ENCODE measurements at regions not wholly inside any gene's neighbourhood (a gene's known extent, or its start where the extent isn't known, plus 50 kb on each side); places are given as distances from the start of the nearest gene placed in this dataset.

GRCh38 chrX:39654183-39654925 is 443.4 kb downstream of the BCOR start:
- no peaks in the 10 kb centered on the region for H3K4me1 ChIP-seq (ENCODE audit: control insufficient read depth, insufficient read depth, low read length)
- H3K27me3 ChIP-seq (ENCODE audit: control insufficient read depth in 1 of 2, insufficient read depth in 2 of 2, low read length in 2 of 2) = peaks cover 0 to 22% of the 10 kb centered on the region in 2 donors
- no peaks in the 10 kb centered on the region for H3K36me3 ChIP-seq (ENCODE audit: control insufficient read depth in 2 of 2, insufficient read depth in 2 of 2, low read length in 2 of 2)
- no peak overlapping the region for H3K9ac ChIP-seq (ENCODE audit: low read length in 2 of 2)
- H3K9me3 ChIP-seq (ENCODE audit: control insufficient read depth in 2 of 2, low read length in 2 of 2) = no peaks in the 10 kb centered on the region
- no peak overlapping the region for H3K4me3 ChIP-seq (ENCODE audit: low read length in 2 of 2)
- no peak overlapping the region for H3K27ac ChIP-seq (ENCODE audit: low read length)

- no peaks in the 10 kb centered on the region for H3K4me1 ChIP-seq (ENCODE audit: control insufficient read depth, insufficient read depth, low read length)
- H3K36me3 ChIP-seq (ENCODE audit: control insufficient read depth in 2 of 2, insufficient read depth in 2 of 2, low read length in 2 of 2) = no peaks in the 10 kb centered on the region
- H3K9ac ChIP-seq (ENCODE audit: low read length in 2 of 2) = no peak overlapping the region
- H3K9me3 ChIP-seq (ENCODE audit: control insufficient read depth in 2 of 2, low read length in 2 of 2) = no peaks in the 10 kb centered on the region
- no peak overlapping the region for H3K4me3 ChIP-seq (ENCODE audit: low read length in 2 of 2)
- H3K27ac ChIP-seq (ENCODE audit: low read length) = no peak overlapping the region
- H3K27me3 ChIP-seq (ENCODE audit: control insufficient read depth in 1 of 2, insufficient read depth in 2 of 2, low read length in 2 of 2) = peaks cover 0 to 19% of the 10 kb centered on the region in 2 donors
Observed at GRCh38 chrX:39654952-39655351, 442.8 kb downstream of the BCOR start.

- no peak overlapping the region for H3K27ac ChIP-seq (ENCODE audit: low read length)
- H3K9me3 ChIP-seq (ENCODE audit: control insufficient read depth in 2 of 2, low read length in 2 of 2) = no peaks in the 10 kb centered on the region
- H3K27me3 ChIP-seq (ENCODE audit: control insufficient read depth in 1 of 2, insufficient read depth in 2 of 2, low read length in 2 of 2) = no peaks in the 10 kb centered on the region
- H3K4me1 ChIP-seq (ENCODE audit: control insufficient read depth, insufficient read depth, low read length) = no peaks in the 10 kb centered on the region
- H3K9ac ChIP-seq (ENCODE audit: low read length in 2 of 2) = no peak overlapping the region
- no peak overlapping the region for H3K4me3 ChIP-seq (ENCODE audit: low read length in 2 of 2)
- no peaks in the 10 kb centered on the region for H3K36me3 ChIP-seq (ENCODE audit: control insufficient read depth in 2 of 2, insufficient read depth in 2 of 2, low read length in 2 of 2)
Observed at GRCh38 chrX:39661116-39661907, 436.4 kb downstream of the BCOR start.

GRCh38 chrX:39665830-39666518 is 431.8 kb downstream of the BCOR start:
- peaks cover 0 to 6% of the 10 kb centered on the region in 2 donors for H3K27me3 ChIP-seq (ENCODE audit: control insufficient read depth in 1 of 2, insufficient read depth in 2 of 2, low read length in 2 of 2)
- H3K4me1 ChIP-seq (ENCODE audit: control insufficient read depth, insufficient read depth, low read length) = no peaks in the 10 kb centered on the region
- no peak overlapping the region for H3K9ac ChIP-seq (ENCODE audit: low read length in 2 of 2)
- H3K4me3 ChIP-seq (ENCODE audit: low read length in 2 of 2) = no peak overlapping the region
- no peaks in the 10 kb centered on the region for H3K9me3 ChIP-seq (ENCODE audit: control insufficient read depth in 2 of 2, low read length in 2 of 2)
- no peak overlapping the region for H3K27ac ChIP-seq (ENCODE audit: low read length)
- no peaks in the 10 kb centered on the region for H3K36me3 ChIP-seq (ENCODE audit: control insufficient read depth in 2 of 2, insufficient read depth in 2 of 2, low read length in 2 of 2)

- no peaks in the 10 kb centered on the region for H3K4me1 ChIP-seq (ENCODE audit: control insufficient read depth, insufficient read depth, low read length)
- H3K27me3 ChIP-seq (ENCODE audit: control insufficient read depth in 1 of 2, insufficient read depth in 2 of 2, low read length in 2 of 2) = peaks cover 0 to 11% of the 10 kb centered on the region in 2 donors
- H3K4me3 ChIP-seq (ENCODE audit: low read length in 2 of 2) = no peak overlapping the region
- H3K9ac ChIP-seq (ENCODE audit: low read length in 2 of 2) = no peak overlapping the region
- H3K27ac ChIP-seq (ENCODE audit: low read length) = no peak overlapping the region
- H3K36me3 ChIP-seq (ENCODE audit: control insufficient read depth in 2 of 2, insufficient read depth in 2 of 2, low read length in 2 of 2) = no peaks in the 10 kb centered on the region
- H3K9me3 ChIP-seq (ENCODE audit: control insufficient read depth in 2 of 2, low read length in 2 of 2) = no peaks in the 10 kb centered on the region
Observed at GRCh38 chrX:39667191-39667590, 430.6 kb downstream of the BCOR start.

GRCh38 chrX:39667736-39668482 is 429.8 kb downstream of the BCOR start:
- Histone ChIP-seq H3K36me3 (ENCODE audit: control insufficient read depth in 2 of 2, insufficient read depth in 2 of 2, low read length in 2 of 2) (no peaks in the 10 kb centered on the region), H3K27ac (ENCODE audit: low read length) (no peak overlapping the region), H3K4me1 (ENCODE audit: control insufficient read depth, insufficient read depth, low read length) (no peaks in the 10 kb centered on the region), H3K4me3 (ENCODE audit: low read length in 2 of 2) (no peak overlapping the region), H3K9me3 (ENCODE audit: control insufficient read depth in 2 of 2, low read length in 2 of 2) (no peaks in the 10 kb centered on the region), H3K27me3 (ENCODE audit: control insufficient read depth in 1 of 2, insufficient read depth in 2 of 2, low read length in 2 of 2) (peaks cover 0 to 11% of the 10 kb centered on the region in 2 donors), H3K9ac (ENCODE audit: low read length in 2 of 2) (no peak overlapping the region)

GRCh38 chrX:39669668-39670067 is 428.1 kb downstream of the BCOR start:
- H3K9ac ChIP-seq (ENCODE audit: low read length in 2 of 2) = no peak overlapping the region

GRCh38 chrX:39670281-39670680 is 427.5 kb downstream of the BCOR start:
- no peaks in the 10 kb centered on the region for H3K9me3 ChIP-seq (ENCODE audit: control insufficient read depth in 2 of 2, low read length in 2 of 2)
- H3K9ac ChIP-seq (ENCODE audit: low read length in 2 of 2) = no peak overlapping the region
- no peak overlapping the region for H3K27ac ChIP-seq (ENCODE audit: low read length)
- H3K36me3 ChIP-seq (ENCODE audit: control insufficient read depth in 2 of 2, insufficient read depth in 2 of 2, low read length in 2 of 2) = no peaks in the 10 kb centered on the region
- peaks cover 0 to 17% of the 10 kb centered on the region in 2 donors for H3K27me3 ChIP-seq (ENCODE audit: control insufficient read depth in 1 of 2, insufficient read depth in 2 of 2, low read length in 2 of 2)
- H3K4me3 ChIP-seq (ENCODE audit: low read length in 2 of 2) = no peak overlapping the region
- no peaks in the 10 kb centered on the region for H3K4me1 ChIP-seq (ENCODE audit: control insufficient read depth, insufficient read depth, low read length)

More at GRCh38 chrX:39669668-39670067, 428.1 kb downstream of the BCOR start:
- Histone ChIP-seq H3K27me3 (ENCODE audit: control insufficient read depth in 1 of 2, insufficient read depth in 2 of 2, low read length in 2 of 2) (peaks cover 0 to 15% of the 10 kb centered on the region in 2 donors), H3K9me3 (ENCODE audit: control insufficient read depth in 2 of 2, low read length in 2 of 2) (no peaks in the 10 kb centered on the region), H3K27ac (ENCODE audit: low read length) (no peak overlapping the region), H3K4me1 (ENCODE audit: control insufficient read depth, insufficient read depth, low read length) (no peaks in the 10 kb centered on the region), H3K36me3 (ENCODE audit: control insufficient read depth in 2 of 2, insufficient read depth in 2 of 2, low read length in 2 of 2) (no peaks in the 10 kb centered on the region), H3K4me3 (ENCODE audit: low read length in 2 of 2) (no peak overlapping the region)

- H3K27ac ChIP-seq (ENCODE audit: low read length) = no peak overlapping the region
- H3K4me3 ChIP-seq (ENCODE audit: low read length in 2 of 2) = no peak overlapping the region
- H3K27me3 ChIP-seq (ENCODE audit: control insufficient read depth in 1 of 2, insufficient read depth in 2 of 2, low read length in 2 of 2) = peaks cover 0 to 17% of the 10 kb centered on the region in 2 donors
- H3K9ac ChIP-seq (ENCODE audit: low read length in 2 of 2) = no peak overlapping the region
- H3K4me1 ChIP-seq (ENCODE audit: control insufficient read depth, insufficient read depth, low read length) = no peaks in the 10 kb centered on the region
- H3K36me3 ChIP-seq (ENCODE audit: control insufficient read depth in 2 of 2, insufficient read depth in 2 of 2, low read length in 2 of 2) = no peaks in the 10 kb centered on the region
- no peaks in the 10 kb centered on the region for H3K9me3 ChIP-seq (ENCODE audit: control insufficient read depth in 2 of 2, low read length in 2 of 2)
Observed at GRCh38 chrX:39672405-39672804, 425.4 kb downstream of the BCOR start.

- Histone ChIP-seq H3K4me1 (ENCODE audit: control insufficient read depth, insufficient read depth, low read length) (no peaks in the 10 kb centered on the region), H3K4me3 (ENCODE audit: low read length in 2 of 2) (no peak overlapping the region), H3K9ac (ENCODE audit: low read length in 2 of 2) (no peak overlapping the region), H3K27ac (ENCODE audit: low read length) (no peak overlapping the region), H3K27me3 (ENCODE audit: control insufficient read depth in 1 of 2, insufficient read depth in 2 of 2, low read length in 2 of 2) (peaks cover 0 to 19% of the 10 kb centered on the region in 2 donors), H3K9me3 (ENCODE audit: control insufficient read depth in 2 of 2, low read length in 2 of 2) (no peaks in the 10 kb centered on the region), H3K36me3 (ENCODE audit: control insufficient read depth in 2 of 2, insufficient read depth in 2 of 2, low read length in 2 of 2) (no peaks in the 10 kb centered on the region)
Observed at GRCh38 chrX:39674490-39675161, 423.1 kb downstream of the BCOR start.
